Kidney epithelial cell (primary cell): ENCODE measurements at regions not wholly inside any gene's neighbourhood (a gene's known extent, or its start where the extent isn't known, plus 50 kb on each side); places are given as distances from the start of the nearest gene placed in this dataset.

Experiments
- DNase-seq: peaks from one replicate; pipeline ENCODE4 v3.0.0-alpha.2; 2010; ENCODE audit warnings: low read depth
- H3K27me3 ChIP-seq: 2 replicates; pipeline ENCODE4 v1.6.0; 2011; ENCODE audit warnings: low read length; ENCODE audit not compliant: control insufficient read depth, insufficient read depth
- H3K36me3 ChIP-seq: 2 replicates; pipeline ENCODE4 v1.5.1; 2011; ENCODE audit warnings: low read length; ENCODE audit not compliant: control insufficient read depth, insufficient read depth
- H3K4me3 ChIP-seq: 2 replicates; pipeline ENCODE4 v1.5.1; 2011; ENCODE audit warnings: low read depth, mild to moderate bottlenecking, control low read depth, low read length
- CTCF ChIP-seq: IDR thresholded peaks from 2 replicates; pipeline ENCODE4 v1.5.1; 2011; ENCODE audit warnings: mild to moderate bottlenecking, moderate library complexity, low read length, control low read depth, inconsistent platforms; ENCODE audit not compliant: insufficient read depth, poor library complexity, severe bottlenecking

- H3K27me3 ChIP-seq, result no peaks in the 10 kb centered on the region
- H3K36me3 ChIP-seq, result no peaks in the 10 kb centered on the region
- no peak overlapping the region for H3K4me3 ChIP-seq
- no peak for TF ChIP-seq CTCF
- DNase-seq, result no peak
These were observed 110.4 kb downstream of the KCNA5 start for GRCh38 chr12:5154091-5154490.

GRCh38 chr12:5155866-5156265, 112.2 kb downstream of the KCNA5 start:
- TF ChIP-seq CTCF, result no peak
- no peak overlapping the region for H3K4me3 ChIP-seq
- H3K36me3 ChIP-seq, result no peaks in the 10 kb centered on the region
- no peak for DNase-seq
- H3K27me3 ChIP-seq, result no peaks in the 10 kb centered on the region

DNA sequence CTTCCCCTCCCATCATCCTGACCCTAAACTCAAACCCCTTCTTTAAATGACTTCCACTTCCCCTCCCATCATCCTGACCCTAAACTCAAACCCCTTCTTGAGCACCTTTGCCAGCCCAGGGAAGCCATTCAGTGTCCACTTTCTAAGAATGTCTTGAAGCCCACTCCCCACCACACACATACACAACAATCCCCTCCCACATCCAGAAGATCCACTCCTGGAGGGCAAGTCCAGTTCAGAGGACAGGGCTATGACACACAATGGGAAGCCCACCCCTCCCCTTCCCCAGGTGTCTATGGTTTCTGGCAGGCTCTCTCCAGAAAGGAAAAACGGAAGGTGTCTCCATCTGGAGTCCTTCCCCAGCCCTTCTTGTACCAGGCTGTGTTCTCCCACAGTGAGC, 117.1 kb downstream of the KCNA5 start:
- no peak for TF ChIP-seq CTCF
- no peaks in the 10 kb centered on the region for H3K27me3 ChIP-seq
- no peak for DNase-seq
- H3K4me3 ChIP-seq, result no peak overlapping the region
- no peaks in the 10 kb centered on the region for H3K36me3 ChIP-seq

DNA sequence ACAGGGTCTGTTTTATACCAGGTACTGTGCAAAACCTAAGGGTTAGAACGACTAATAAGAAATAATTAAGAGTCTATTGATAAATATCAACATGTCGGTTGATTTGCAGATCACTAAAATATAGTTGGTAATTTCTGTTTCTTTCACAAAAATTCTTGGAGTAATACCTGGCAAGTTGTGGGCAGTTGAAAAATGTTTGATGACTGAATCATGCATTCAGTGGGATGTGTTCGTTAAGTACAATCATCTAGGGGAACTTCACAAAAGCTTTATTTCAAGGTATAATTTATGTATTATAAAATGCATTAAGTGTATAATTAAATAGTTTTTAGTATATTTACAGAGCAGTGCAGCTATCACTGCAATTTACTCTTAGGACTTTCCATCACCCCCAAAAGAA, 120.0 kb downstream of the KCNA5 start:
- H3K27me3 ChIP-seq, result no peaks in the 10 kb centered on the region
- DNase-seq, result no peak
- H3K36me3 ChIP-seq, result no peaks in the 10 kb centered on the region
- H3K4me3 ChIP-seq, result no peak overlapping the region
- TF ChIP-seq CTCF, result no peak

DNA sequence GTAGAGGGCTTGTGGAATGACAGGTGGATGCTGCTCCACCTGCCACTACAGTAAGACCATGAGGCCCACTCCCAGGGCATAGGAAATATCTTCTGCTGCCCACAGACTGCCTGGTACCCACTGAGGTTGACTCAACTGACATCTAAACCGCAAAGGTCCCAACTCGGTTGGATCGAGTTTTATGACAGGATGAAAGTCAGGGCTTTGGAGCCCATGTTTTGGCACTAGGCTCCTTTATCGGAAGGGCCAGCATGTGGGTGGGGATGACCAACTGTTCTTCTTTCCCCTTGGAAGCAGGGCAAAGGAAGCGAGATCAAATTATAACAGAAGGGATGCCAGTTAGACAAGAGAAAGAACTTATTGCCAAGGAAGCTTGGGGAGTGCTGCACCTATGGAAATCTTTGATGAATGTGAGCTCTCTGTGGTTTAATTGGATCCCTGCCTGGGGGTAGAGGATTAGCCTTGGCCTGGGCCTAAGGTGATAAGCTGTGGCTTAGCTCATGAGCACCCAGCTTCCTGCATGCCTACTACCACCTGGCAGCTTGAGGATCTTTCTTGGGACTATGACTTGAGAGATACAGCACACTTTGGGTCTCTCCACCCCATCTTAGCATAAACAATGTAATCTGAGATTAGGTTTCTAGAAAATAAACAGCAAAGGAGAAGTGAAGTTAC, 121.8 kb downstream of the KCNA5 start:
- DNase-seq, result no peak
- no peak for TF ChIP-seq CTCF
- Histone ChIP-seq H3K4me3 (no peak overlapping the region), H3K27me3 (no peaks in the 10 kb centered on the region), H3K36me3 (no peaks in the 10 kb centered on the region)

DNA sequence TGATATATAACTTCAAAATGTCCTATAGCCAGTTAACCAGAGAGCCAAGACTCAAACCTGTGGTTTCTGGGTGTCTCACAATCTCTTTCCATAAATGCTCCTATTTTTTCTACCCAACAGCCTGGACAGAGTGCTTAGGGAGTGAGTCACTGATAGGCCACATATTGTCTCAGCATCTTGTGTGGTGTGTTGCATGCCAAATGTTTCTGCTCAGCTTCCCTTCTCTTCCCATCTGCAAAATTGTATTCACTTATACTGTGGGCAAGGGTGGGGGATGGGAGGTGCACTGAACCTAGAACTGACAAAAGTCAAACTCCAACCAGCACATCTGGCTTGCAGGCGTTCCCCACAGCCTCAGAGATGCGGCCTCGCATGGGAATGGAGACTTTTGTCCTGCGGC, 123.3 kb downstream of the KCNA5 start:
- no peak overlapping the region for H3K4me3 ChIP-seq
- DNase-seq, result peak; percentile 94
- TF ChIP-seq CTCF, result no peak
- no peaks in the 10 kb centered on the region for H3K36me3 ChIP-seq
- H3K27me3 ChIP-seq, result no peaks in the 10 kb centered on the region
